Non-pigmented ciliary epithelial cell (primary cell): ENCODE measurements at regions not wholly inside any gene's neighbourhood (a gene's known extent, or its start where the extent isn't known, plus 50 kb on each side); places are given as distances from the start of the nearest gene placed in this dataset.
A peak's percentile ranks its signal among the peaks of the same experiment; 100 is the strongest.
"Not testable (repeated sequence)": the region's sequence is repeated elsewhere in the genome, so short reads cannot be mapped to it uniquely, and the experiment has no call there.

Source experiments
- DNase-seq: peaks from one replicate; pipeline ENCODE4 v3.0.0-alpha.2; 2010; ENCODE audit warnings: low read depth

- peak; percentile 14 for DNase-seq
These were observed 115.1 kb downstream of the KCNRG start for GRCh38 chr13:50130123-50130946.

GRCh38 chr13:50131920-50132903, 117.0 kb downstream of the KCNRG start:
- DNase-seq: no peak

GRCh38 chr13:50132904-50133357, 117.7 kb downstream of the KCNRG start:
- no peak for DNase-seq

GRCh38 chr13:50133358-50133953, 118.2 kb downstream of the KCNRG start:
- no peak for DNase-seq

- DNase-seq: no peak
These were observed 121.0 kb downstream of the KCNRG start for GRCh38 chr13:50136226-50136625.

- DNase-seq: no peak
These were observed 121.4 kb downstream of the KCNRG start for GRCh38 chr13:50136678-50137077.

- DNase-seq: not testable (repeated sequence)
These were observed 124.2 kb downstream of the KCNRG start for GRCh38 chr13:50139435-50139934.

- DNase-seq: no peak
These were observed 124.9 kb downstream of the KCNRG start for GRCh38 chr13:50140153-50140552.

GRCh38 chr13:50140581-50141374, 125.5 kb downstream of the KCNRG start:
- DNase-seq: no peak

- DNase-seq: no peak
These were observed 126.2 kb downstream of the KCNRG start for GRCh38 chr13:50141375-50141975.

GRCh38 chr13:50144246-50145160, 129.3 kb downstream of the KCNRG start:
- DNase-seq: no peak

GRCh38 chr13:50149214-50149613, 134.0 kb downstream of the KCNRG start:
- DNase-seq: no peak

- no peak for DNase-seq
These were observed 134.7 kb downstream of the KCNRG start for GRCh38 chr13:50149932-50150331.

GRCh38 chr13:50152224-50152623, 137.0 kb downstream of the KCNRG start:
- DNase-seq: no peak

- no peak for DNase-seq
These were observed 137.5 kb downstream of the KCNRG start for GRCh38 chr13:50152655-50153309.

GRCh38 chr13:50153401-50153800, 138.2 kb downstream of the KCNRG start:
- no peak for DNase-seq

- DNase-seq: no peak
These were observed 138.6 kb downstream of the KCNRG start for GRCh38 chr13:50153876-50154275.

GRCh38 chr13:50154697-50155096, 139.5 kb downstream of the KCNRG start:
- DNase-seq: no peak

- peak; percentile 54 for DNase-seq
These were observed 140.9 kb downstream of the KCNRG start for GRCh38 chr13:50156140-50156539.
